ENCODE measurements at regions not wholly inside any gene's neighbourhood (a gene's known extent, or its start where the extent isn't known, plus 50 kb on each side); places are given as distances from the start of the nearest gene placed in this dataset. TPM values are rescaled to one million over a fixed set of nuclear protein-coding genes. Genes with fewer than 3 reads are reported as not detected.

GRCh38 chr2:88236666-88237065 is 66.5 kb downstream of the THNSL2 start:
- H4K91ac ChIP-seq (ENCODE audit: insufficient read depth, low read depth, low read length), result no peak overlapping the region
- BruUV-seq (replicated peaks), result no TSS peak
- no peak overlapping the region for H3K18ac ChIP-seq (ENCODE audit: low read depth, low read length)
- no peak overlapping the region for H2BK15ac ChIP-seq (ENCODE audit: low read depth, low read length)
- POLR2A ChIA-PET (ENCODE audit: unreplicated experiment), result no interaction called here
- H4K20me1 ChIP-seq (ENCODE audit: insufficient read depth, low read length), result no peaks in the 10 kb centered on the region
- DNase-seq (no peak), ATAC-seq (ENCODE audit: low read depth) (no peak)
- intact Hi-C loops (cut with micrococcal nuclease), result no loop called here
- H3K4me1 ChIP-seq (ENCODE audit: control insufficient read depth, insufficient read depth, low read length), result no peaks in the 10 kb centered on the region
- H3K4ac ChIP-seq (ENCODE audit: low read depth, low read length), result no peak overlapping the region
- H4K8ac ChIP-seq (ENCODE audit: low read depth in 2 of 2, low read length in 2 of 2), result no peak overlapping the region
- H3K27me3 ChIP-seq (ENCODE audit: control insufficient read depth, insufficient read depth, low read length), result no peaks in the 10 kb centered on the region
- H3K27ac ChIP-seq (ENCODE audit: insufficient read depth, low read length), result no peak overlapping the region
- H3K4me2 ChIP-seq (ENCODE audit: low read depth, low read length), result no peak overlapping the region
- no peak overlapping the region for H2AFZ ChIP-seq (replicated peaks; ENCODE audit: low read length, poor library complexity)
- no peak overlapping the region for H4K5ac ChIP-seq (ENCODE audit: low read depth, low read length)
- H3K36me3 ChIP-seq (ENCODE audit: control insufficient read depth, insufficient read depth, low read length), result no peaks in the 10 kb centered on the region
- H2BK120ac ChIP-seq (ENCODE audit: low read depth, low read length), result no peak overlapping the region
- TF ChIP-seq RAD21 (IDR thresholded peaks at IDR 0.05; ENCODE audit: low read length) (no peak), FOS (IDR thresholded peaks at IDR 0.05; ENCODE audit: low read depth, low read length) (no peak), CEBPB (IDR thresholded peaks at IDR 0.05; ENCODE audit: low read depth, low read length) (no peak), SMC3 (IDR thresholded peaks at IDR 0.05; ENCODE audit: low read depth, low read length) (no peak), POLR2A (IDR thresholded peaks at IDR 0.05; ENCODE audit: low read depth, low read length) (no peak)
- no peak overlapping the region for H3K4me3 ChIP-seq (ENCODE audit: insufficient read depth, low read depth, low read length)
- H3K9me1 ChIP-seq (ENCODE audit: insufficient read depth, low read length), result no peaks in the 10 kb centered on the region
- in situ Hi-C loops (cut with MboI; ENCODE audit: low sequenced_read_pairs), result no loop called here
- no peak overlapping the region for H2AK9ac ChIP-seq (replicated peaks; ENCODE audit: low read depth, low read length, poor library complexity)
- no peak overlapping the region for H2BK20ac ChIP-seq (ENCODE audit: low read depth, low read length)
- H3K23ac ChIP-seq (ENCODE audit: low read depth, low read length), result no peak overlapping the region
- no peak overlapping the region for H2BK5ac ChIP-seq (ENCODE audit: low read depth, low read length, poor library complexity, severe bottlenecking)
- no peak overlapping the region for H3K56ac ChIP-seq (ENCODE audit: extremely low read depth, insufficient read depth, low read length)
- H3K14ac ChIP-seq (replicated peaks; ENCODE audit: low read depth, low read length), result no peak overlapping the region
- dilution Hi-C loops (cut with HindIII; ENCODE audit: low sequenced_read_pairs, unreplicated experiment), result no loop called here
- no peak overlapping the region for H3K9ac ChIP-seq (ENCODE audit: low read depth, low read length)
- no CpG with 5 or more reads among the region's 3 CpGs for WGBS, 2 experiments (ENCODE audit: extremely low coverage in 2 of 2, insufficient read length in 1 of 2)
- CTCF ChIA-PET, result no interaction called here
- H3K9me3 ChIP-seq (ENCODE audit: control insufficient read depth, insufficient read depth, low read length), result no peaks in the 10 kb centered on the region
- no peaks in the 10 kb centered on the region for H3K79me1 ChIP-seq (ENCODE audit: low read depth in 1 of 2, low read length in 2 of 2)
- no peak overlapping the region for H2AK5ac ChIP-seq (ENCODE audit: low read depth, low read length)

Small RNA genes lying in the stretch of these regions (microRNA-seq; reads per million reads assigned to microRNA genes)
- gene RF00026 (ENCODE audit: insufficient read depth, insufficient read length) (not detected), gene RNU6-1168P (ENCODE audit: insufficient read depth, insufficient read length) (not detected)

Small RNA genes lying in the stretch of these regions (small RNA-seq; reads per million reads assigned to genes)
- gene RF00026 (0 reads per million in 5 experiments), gene RNU6-1168P (0 reads per million in 5 experiments)
